ENCODE measurements at regions not wholly inside any gene's neighbourhood (a gene's known extent, or its start where the extent isn't known, plus 50 kb on each side); places are given as distances from the start of the nearest gene placed in this dataset.

- TF ChIP-seq, protein P1, sequence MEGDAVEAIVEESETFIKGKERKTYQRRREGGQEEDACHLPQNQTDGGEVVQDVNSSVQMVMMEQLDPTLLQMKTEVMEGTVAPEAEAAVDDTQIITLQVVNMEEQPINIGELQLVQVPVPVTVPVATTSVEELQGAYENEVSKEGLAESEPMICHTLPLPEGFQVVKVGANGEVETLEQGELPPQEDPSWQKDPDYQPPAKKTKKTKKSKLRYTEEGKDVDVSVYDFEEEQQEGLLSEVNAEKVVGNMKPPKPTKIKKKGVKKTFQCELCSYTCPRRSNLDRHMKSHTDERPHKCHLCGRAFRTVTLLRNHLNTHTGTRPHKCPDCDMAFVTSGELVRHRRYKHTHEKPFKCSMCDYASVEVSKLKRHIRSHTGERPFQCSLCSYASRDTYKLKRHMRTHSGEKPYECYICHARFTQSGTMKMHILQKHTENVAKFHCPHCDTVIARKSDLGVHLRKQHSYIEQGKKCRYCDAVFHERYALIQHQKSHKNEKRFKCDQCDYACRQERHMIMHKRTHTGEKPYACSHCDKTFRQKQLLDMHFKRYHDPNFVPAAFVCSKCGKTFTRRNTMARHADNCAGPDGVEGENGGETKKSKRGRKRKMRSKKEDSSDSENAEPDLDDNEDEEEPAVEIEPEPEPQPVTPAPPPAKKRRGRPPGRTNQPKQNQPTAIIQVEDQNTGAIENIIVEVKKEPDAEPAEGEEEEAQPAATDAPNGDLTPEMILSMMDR (IDR thresholded peaks at IDR 0.05): no peak
- no peak for TF ChIP-seq POLR2A (IDR thresholded peaks at IDR 0.05)
These were observed 58.6 kb upstream of the HMGXB4 start for GRCh38 chr22:35198738-35199137.
